GM18519 (cell line): ENCODE measurements at regions not wholly inside any gene's neighbourhood (a gene's known extent, or its start where the extent isn't known, plus 50 kb on each side); places are given as distances from the start of the nearest gene placed in this dataset.
"Not testable (repeated sequence)": the region's sequence is repeated elsewhere in the genome, so short reads cannot be mapped to it uniquely, and the experiment has no call there.

Experiments
- ATAC-seq: cut with Tn5 transposase; IDR thresholded peaks from one replicate; pipeline ENCODE4 v1.9.1; 2021; ENCODE audit warnings: mild to moderate bottlenecking, moderate library complexity; ENCODE audit not compliant: unreplicated experiment, low FRiP score

GRCh38 chr4:77300996-77301395, 144.0 kb downstream of the CCNG2 start:
- not testable (repeated sequence) for ATAC-seq

- no peak for ATAC-seq
These were observed 148.8 kb downstream of the CCNG2 start for GRCh38 chr4:77305766-77306165.

GRCh38 chr4:77306496-77306895, 149.5 kb downstream of the CCNG2 start:
- no peak for ATAC-seq

- ATAC-seq: peak; percentile 59
These were observed 151.8 kb downstream of the CCNG2 start for GRCh38 chr4:77308843-77309242.

GRCh38 chr4:77309496-77309895, 152.5 kb downstream of the CCNG2 start:
- ATAC-seq: no peak

GRCh38 chr4:77310931-77311330, 153.9 kb downstream of the CCNG2 start:
- no peak for ATAC-seq

- ATAC-seq: no peak
These were observed 157.7 kb downstream of the CCNG2 start for GRCh38 chr4:77314697-77315096.

- ATAC-seq: no peak
These were observed 170.1 kb downstream of the CCNG2 start for GRCh38 chr4:77327151-77327550.

GRCh38 chr4:77332696-77333270, 175.8 kb downstream of the CCNG2 start:
- no peak for ATAC-seq

- no peak for ATAC-seq
These were observed 179.6 kb downstream of the CCNG2 start for GRCh38 chr4:77336411-77337142.

GRCh38 chr4:77342170-77342810, 185.3 kb downstream of the CCNG2 start:
- no peak for ATAC-seq

GRCh38 chr4:77344001-77344400, 187.0 kb downstream of the CCNG2 start:
- ATAC-seq: no peak

- no peak for ATAC-seq
These were observed 187.8 kb downstream of the CCNG2 start for GRCh38 chr4:77344784-77345183.

GRCh38 chr4:77347351-77347966, 190.5 kb downstream of the CCNG2 start:
- ATAC-seq: no peak

GRCh38 chr4:77348815-77349214, 191.8 kb downstream of the CCNG2 start:
- ATAC-seq: no peak

GRCh38 chr4:77349364-77349763, 192.4 kb downstream of the CCNG2 start:
- no peak for ATAC-seq

GRCh38 chr4:77349796-77350195, 192.8 kb downstream of the CCNG2 start:
- ATAC-seq: no peak

GRCh38 chr4:77352192-77352591, 195.2 kb downstream of the CCNG2 start:
- no peak for ATAC-seq

GRCh38 chr4:77353724-77354315, 196.8 kb downstream of the CCNG2 start:
- ATAC-seq: not testable (repeated sequence)

GRCh38 chr4:77354550-77354949, 197.5 kb downstream of the CCNG2 start:
- no peak for ATAC-seq

GRCh38 chr4:77355731-77356130, 198.7 kb downstream of the CCNG2 start:
- no peak for ATAC-seq
